H9 (cell line): ENCODE measurements at regions not wholly inside any gene's neighbourhood (a gene's known extent, or its start where the extent isn't known, plus 50 kb on each side); places are given as distances from the start of the nearest gene placed in this dataset.

ENCODE experiments used
- DNase-seq: peaks from one replicate; pipeline ENCODE4 v3.0.0-alpha.2; 2017
- H2AFZ ChIP-seq: one replicate; pipeline ENCODE4 v1.6.1; 2013; ENCODE audit warnings: mild to moderate bottlenecking, low read length, control low read depth, moderate library complexity
- H2AK5ac ChIP-seq: 2 replicates; pipeline ENCODE4 v1.6.1; 2013; ENCODE audit warnings: low read length, control low read depth, mixed read lengths; ENCODE audit not compliant: insufficient read length
- H2BK120ac ChIP-seq: one replicate; pipeline ENCODE4 v1.6.1; 2013; ENCODE audit warnings: low read depth, mild to moderate bottlenecking, low read length, control low read depth, inconsistent platforms; ENCODE audit not compliant: poor library complexity, severe bottlenecking
- H2BK12ac ChIP-seq: 2 replicates; pipeline ENCODE4 v1.6.1; 2013; ENCODE audit warnings: low read length, control low read depth, mixed read lengths, low read depth; ENCODE audit not compliant: insufficient read length
- H2BK15ac ChIP-seq: 2 replicates; pipeline ENCODE4 v1.6.1; 2013; ENCODE audit warnings: low read depth, low read length, control low read depth
- H2BK20ac ChIP-seq: one replicate; pipeline ENCODE4 v1.6.1; 2013; ENCODE audit warnings: low read depth, mild to moderate bottlenecking, low read length, control low read depth, inconsistent platforms; ENCODE audit not compliant: poor library complexity, severe bottlenecking
- H2BK5ac ChIP-seq: 2 replicates; pipeline ENCODE4 v1.6.1; 2013; ENCODE audit warnings: low read length, control low read depth, mixed read lengths; ENCODE audit not compliant: insufficient read length
- H3K14ac ChIP-seq: 2 replicates; pipeline ENCODE4 v1.6.1; 2013; ENCODE audit warnings: low read length, control low read depth; ENCODE audit not compliant: insufficient read depth
- H3K18ac ChIP-seq: 2 replicates; pipeline ENCODE4 v1.6.1; 2013; ENCODE audit warnings: low read depth, mild to moderate bottlenecking, mixed read lengths, low read length, control low read depth; ENCODE audit not compliant: insufficient read length
- H3K23ac ChIP-seq: 2 replicates; pipeline ENCODE4 v1.6.1; 2013; ENCODE audit warnings: low read length, control low read depth, mixed read lengths, low read depth; ENCODE audit not compliant: insufficient read length
- H3K23me2 ChIP-seq: 2 replicates; pipeline ENCODE4 v1.6.1; 2013; ENCODE audit warnings: low read depth, mild to moderate bottlenecking, mixed read lengths, low read length, control low read depth; ENCODE audit not compliant: insufficient read length, poor library complexity, severe bottlenecking
- H3K27ac ChIP-seq: 2 replicates; pipeline ENCODE4 v1.5.1; 2013; ENCODE audit warnings: low read length, control low read depth, mixed read lengths, low read depth; ENCODE audit not compliant: insufficient read length
- H3K27me3 ChIP-seq: 2 replicates; pipeline ENCODE4 v1.6.1; 2013; ENCODE audit warnings: low read length, control low read depth, inconsistent platforms; ENCODE audit not compliant: insufficient read depth
- H3K4ac ChIP-seq: 2 replicates; pipeline ENCODE4 v1.6.1; 2013; ENCODE audit warnings: low read depth, mild to moderate bottlenecking, control low read depth, inconsistent platforms, low read length, moderate library complexity
- H3K4me1 ChIP-seq: 2 replicates; pipeline ENCODE4 v1.6.1; 2013; ENCODE audit warnings: low read length, control low read depth, inconsistent platforms; ENCODE audit not compliant: insufficient read depth
- H3K4me2 ChIP-seq: 2 replicates; pipeline ENCODE4 v1.6.1; 2013; ENCODE audit warnings: low read length, control low read depth, mixed read lengths; ENCODE audit not compliant: insufficient read length, insufficient read depth
- H3K56ac ChIP-seq: 2 replicates; pipeline ENCODE4 v1.6.1; 2013; ENCODE audit warnings: low read depth, mild to moderate bottlenecking, mixed read lengths, low read length, control low read depth; ENCODE audit not compliant: insufficient read length
- H3K79me1 ChIP-seq: 2 replicates; pipeline ENCODE4 v1.6.1; 2013; ENCODE audit warnings: low read depth, mild to moderate bottlenecking, moderate library complexity, low read length, control low read depth, inconsistent platforms; ENCODE audit not compliant: insufficient read depth, poor library complexity, severe bottlenecking
- H3K79me2 ChIP-seq: 2 replicates; pipeline ENCODE4 v1.6.1; 2013; ENCODE audit warnings: low read length, control low read depth, inconsistent platforms; ENCODE audit not compliant: insufficient read depth
- H3K9ac ChIP-seq: 2 replicates; pipeline ENCODE4 v1.6.1; 2013; ENCODE audit warnings: low read length, control low read depth, mixed read lengths; ENCODE audit not compliant: insufficient read length; ENCODE audit errors: extremely low read depth
- H3K9me3 ChIP-seq: one replicate; pipeline ENCODE4 v1.6.1; 2013; ENCODE audit warnings: low read depth, low read length, inconsistent platforms; ENCODE audit not compliant: control insufficient read depth
- H3T11ph ChIP-seq: one replicate; pipeline ENCODE4 v1.6.1; 2013; ENCODE audit warnings: mild to moderate bottlenecking, low read length, control low read depth, inconsistent platforms
- H4K20me1 ChIP-seq: one replicate; pipeline ENCODE4 v1.6.1; 2013; ENCODE audit not compliant: control insufficient read depth, insufficient read length, insufficient read depth
- H4K5ac ChIP-seq: 2 replicates; pipeline ENCODE4 v1.6.1; 2013; ENCODE audit warnings: low read depth, mild to moderate bottlenecking, mixed read lengths, low read length, control low read depth; ENCODE audit not compliant: insufficient read length
- H4K8ac ChIP-seq: replicated peaks from 2 replicates; pipeline ENCODE4 v1.6.1; 2013; ENCODE audit warnings: low read length, control low read depth, mixed read lengths, low read depth; ENCODE audit not compliant: insufficient read length
- H4K91ac ChIP-seq: 2 replicates; pipeline ENCODE4 v1.6.1; 2013; ENCODE audit warnings: low read depth, mild to moderate bottlenecking, moderate library complexity, mixed read lengths, low read length, control low read depth; ENCODE audit not compliant: insufficient read length
- H3K27ac Mint-ChIP-seq, 3 experiments: 2 replicates in 2 of 3; 3 replicates in 1 of 3; pipeline ENCODE4 v1.8.0; 2020 to 2021; ENCODE audit warnings: mixed read lengths in 3 of 3, mild to moderate bottlenecking in 1 of 3, moderate library complexity in 1 of 3
- H3K27me3 Mint-ChIP-seq: 2 replicates; pipeline ENCODE4 v1.8.0; 2021; ENCODE audit warnings: low read depth, mild to moderate bottlenecking, moderate library complexity, mixed read lengths
- H3K36me3 Mint-ChIP-seq, 3 experiments: 2 replicates in 2 of 3; 3 replicates in 1 of 3; pipeline ENCODE4 v1.8.0; 2020 to 2021; ENCODE audit warnings: low read depth in 3 of 3, mixed read lengths in 3 of 3; ENCODE audit not compliant: insufficient read depth in 1 of 3
- H3K4me1 Mint-ChIP-seq, 2 experiments: 2 replicates each; pipeline ENCODE4 v1.8.0; 2020; ENCODE audit warnings: mixed read lengths in 2 of 2
- H3K4me3 Mint-ChIP-seq, 2 experiments: 2 replicates in 1 of 2; 3 replicates in 1 of 2; pipeline ENCODE4 v1.8.0; 2020 to 2021; ENCODE audit warnings: mild to moderate bottlenecking in 2 of 2, mixed read lengths in 2 of 2, moderate library complexity in 1 of 2
- H3K9me3 Mint-ChIP-seq, 2 experiments: 2 replicates in 1 of 2; 3 replicates in 1 of 2; pipeline ENCODE4 v1.8.0; 2020; ENCODE audit warnings: mild to moderate bottlenecking in 2 of 2, mixed read lengths in 2 of 2, moderate library complexity in 1 of 2
- CTCF ChIP-seq: fragments of 200-600 bp; sonication (generic); conservative IDR thresholded peaks from 3 replicates; pipeline ENCODE4 v1.8.0; 2021; ENCODE audit warnings: antibody characterized with exemption, mild to moderate bottlenecking
- WGBS: extraction: QIAGEN DNeasy Blood & Tissue Kit; methylation state at CpG from one replicate; pipeline ENCODE4 v1.1.7; 2013; ENCODE audit warnings: missing lambda C conversion rate, low lambda C conversion rate, mixed read lengths; ENCODE audit not compliant: insufficient read length; ENCODE audit errors: extremely low coverage; 5-methylcytosine and 5-hydroxymethylcytosine counted together

- Histone ChIP-seq H2AK5ac (no peak overlapping the region), H3K23ac (no peak overlapping the region), H3K4me2 (no peak overlapping the region), H3K9ac (no peak overlapping the region), H3K4me1 (no peaks in the 10 kb centered on the region), H3K23me2 (no peaks in the 10 kb centered on the region), H3K79me2 (no peaks in the 10 kb centered on the region), H2BK20ac (no peak overlapping the region), H3T11ph (no peak overlapping the region), H2AFZ (no peak overlapping the region), H2BK120ac (no peak overlapping the region), H4K5ac (no peak overlapping the region), H3K27me3 (no peaks in the 10 kb centered on the region), H3K27ac (no peak overlapping the region), H4K20me1 (no peaks in the 10 kb centered on the region), H3K9me3 (no peaks in the 10 kb centered on the region), H3K56ac (no peak overlapping the region), H2BK12ac (no peak overlapping the region), H3K14ac (no peak overlapping the region), H2BK5ac (no peak overlapping the region), H4K91ac (no peak overlapping the region), H3K4ac (no peak overlapping the region), H4K8ac (no peak overlapping the region), H2BK15ac (no peak overlapping the region), H3K18ac (no peak overlapping the region), H3K79me1 (no peaks in the 10 kb centered on the region)
- DNase-seq = peak; percentile 19
- Mint-ChIP-seq H3K36me3 (no peaks in the 10 kb centered on the region), H3K4me3 (no peak overlapping the region), H3K4me1 (peaks cover 26 to 38% of the 10 kb centered on the region in 2 experiments), H3K27me3 (peaks cover 4% of the 10 kb centered on the region), H3K9me3 (no peaks in the 10 kb centered on the region; a peak in 1 of 5 replicates), H3K27ac (no peak overlapping the region; a peak in 1 of 7 replicates)
- WGBS = no CpG with 5 or more reads among the region's 6 CpGs
- TF ChIP-seq CTCF = no peak
Observed at GRCh38 chr1:30511563-30511962, 211.8 kb downstream of the MATN1 start.
